Psoas muscle (tissue), 7 donors: ENCODE measurements at regions not wholly inside any gene's neighbourhood (a gene's known extent, or its start where the extent isn't known, plus 50 kb on each side); places are given as distances from the start of the nearest gene placed in this dataset.

Experiments used
- ATAC-seq, 4 donors: fragments of 200-7000 bp; cut with Tn5 transposase; one replicate each; pipeline ENCODE4 v1.9.1; 2020; ENCODE audit warnings: moderate library complexity in 3 of 4, mild to moderate bottlenecking in 2 of 4
- DNase-seq, 2 donors: peaks; one replicate each; pipeline ENCODE4 v3.0.0-alpha.2; 2020
- H3K27ac ChIP-seq: fragments of 200-600 bp; one replicate; pipeline ENCODE4 v1.8.0; 2022
- H3K27me3 ChIP-seq, 3 donors: fragments of 200-600 bp in 1 of 3; one replicate each; pipeline versions ENCODE4 v1.6.1 to v1.8.0; 2013 to 2022; ENCODE audit warnings: low read length in 2 of 3, mild to moderate bottlenecking in 2 of 3, moderate library complexity in 1 of 3; ENCODE audit not compliant: insufficient read depth in 3 of 3
- H3K36me3 ChIP-seq, 2 donors: fragments of 200-600 bp in 1 of 2; one replicate each; pipeline versions ENCODE4 v1.6.1 to v1.8.0; 2013 to 2022; ENCODE audit warnings: low read depth in 1 of 2, mild to moderate bottlenecking in 1 of 2, moderate library complexity in 1 of 2; ENCODE audit not compliant: insufficient read depth in 1 of 2
- H3K4me1 ChIP-seq: fragments of 200-600 bp; one replicate; pipeline ENCODE4 v1.8.0; 2022
- H3K4me3 ChIP-seq: fragments of 200-600 bp; one replicate; pipeline ENCODE4 v1.8.0; 2022; ENCODE audit warnings: mild to moderate bottlenecking
- H3K9me3 ChIP-seq: fragments of 200-600 bp; one replicate; pipeline ENCODE4 v1.8.0; 2022
- CTCF ChIP-seq: fragments of 200-600 bp; IDR thresholded peaks from one replicate; pipeline ENCODE4 v1.8.0; 2022; ENCODE audit warnings: antibody characterized with exemption
- WGBS, 3 donors: extraction: QIAGEN DNeasy Blood & Tissue Kit; methylation state at CpG; one replicate each; pipeline versions ENCODE4 v1.1.6 to v1.1.7; 2013; 5-methylcytosine and 5-hydroxymethylcytosine counted together
- intact Hi-C, 2 donors: fragments of 100-400 bp; cut with DNase I; formaldehyde crosslinking; loops; one replicate each; pipeline versions ENCODE4 v1.11.0 to v1.14.2; 2022
- donor health status: healthy with polysubstance abuse.
- donor health status: DM: no; HTN: no; CAD: no; lungs with moderate emphysema.
- donor health status: Bipolar disorder and iron deficiency.
- donor health status: healthy.
- donor health status: DM: yes; HTN: yes; CAD: no.
- donor health status: DM: no; HTN: no; CAD: no.
- donor health status: DM: yes; HTN: yes; CAD: no.

GRCh38 chr10:4132216-4132556, 347.2 kb upstream of the KLF6 start:
- 98 to 100% (median 100%) methylated on average over 1 of the region's 1 CpG for WGBS, 3 donors
- TF ChIP-seq CTCF: no peak
- DNase-seq (no peak), ATAC-seq (peak in 1 of 4 donors; percentile 27)
- no peaks in the 10 kb centered on the region for H3K27me3 ChIP-seq
- intact Hi-C loops: no loop called here
- peak overlapping the region; percentile 51 for H3K27ac ChIP-seq
- no peak overlapping the region for H3K4me3 ChIP-seq
- H3K9me3 ChIP-seq: no peaks in the 10 kb centered on the region
- no peaks in the 10 kb centered on the region for H3K36me3 ChIP-seq
- peaks cover 14% of the 10 kb centered on the region for H3K4me1 ChIP-seq

DNA sequence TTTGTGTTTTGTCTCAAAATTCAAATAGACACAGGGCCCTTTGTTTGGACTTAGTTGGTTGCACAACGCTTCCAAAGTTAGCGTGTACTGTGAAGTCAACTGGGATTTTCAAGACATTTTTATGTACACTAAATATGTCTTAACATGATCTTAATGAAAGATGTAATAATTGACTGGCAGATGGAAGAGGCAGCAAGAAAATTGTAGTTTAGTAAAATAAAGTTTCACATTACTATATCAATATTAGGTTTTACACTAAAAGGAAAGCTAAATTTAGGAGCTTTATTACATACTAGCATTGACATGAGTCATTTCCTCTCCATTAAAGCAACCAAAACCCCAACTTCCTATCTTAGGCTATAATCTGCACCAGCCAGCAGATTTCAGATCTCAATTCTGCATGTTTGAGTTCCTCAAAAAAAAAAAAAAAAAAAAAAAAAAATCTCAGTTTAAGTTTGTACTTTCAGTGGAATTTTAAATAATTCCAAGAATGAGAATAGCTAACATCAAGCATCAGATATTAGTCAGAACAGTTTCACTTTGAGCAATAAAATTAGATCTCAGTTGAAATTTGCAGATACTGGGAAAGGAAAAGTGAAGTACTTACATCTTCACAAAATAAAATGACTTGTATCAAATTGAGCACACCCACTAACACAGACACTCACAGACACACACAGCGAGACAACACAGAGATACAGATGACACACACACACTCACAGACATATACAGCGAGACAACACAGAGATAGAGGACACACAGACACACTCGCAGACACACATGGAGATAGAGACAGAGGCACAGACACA, 346.6 kb upstream of the KLF6 start:
- ATAC-seq: peak in 3 of 4 donors; percentile 10 to 57 (median 53)

DNA sequence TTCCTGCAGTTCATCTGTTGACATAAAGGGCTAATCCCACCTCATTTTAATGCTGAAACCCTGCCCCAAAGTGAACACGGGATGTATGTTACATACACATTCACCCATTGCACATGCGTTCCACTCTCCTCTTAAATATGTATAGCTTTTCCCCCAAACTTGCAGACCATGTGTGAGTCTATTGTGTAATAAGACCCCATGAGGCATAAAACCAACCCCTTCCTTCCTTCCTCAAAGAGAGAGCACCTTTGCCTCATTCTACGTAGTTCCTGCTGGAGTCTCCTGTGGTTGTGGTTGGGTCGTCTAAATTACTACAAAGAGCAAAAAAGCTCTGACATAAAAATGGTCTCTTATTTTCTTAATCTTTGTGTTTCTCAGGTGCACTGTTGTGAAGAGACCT, 345.7 kb upstream of the KLF6 start:
- Histone ChIP-seq H3K9me3 (peaks cover 5% of the 10 kb centered on the region), H3K27me3 (no peaks in the 10 kb centered on the region), H3K4me3 (no peak overlapping the region), H3K27ac (peak overlapping the region; percentile 51), H3K36me3 (no peaks in the 10 kb centered on the region), H3K4me1 (peaks cover 14% of the 10 kb centered on the region)
- intact Hi-C loops: no loop called here
- 77 to 78% (median 77%) methylated on average over 4 of the region's 4 CpGs for WGBS, 3 donors
- DNase-seq: no peak
- no peak for ATAC-seq
- no peak for TF ChIP-seq CTCF

More for the DNA sequence above, 346.6 kb upstream of the KLF6 start:
- Histone ChIP-seq H3K27ac (peak overlapping the region; percentile 51), H3K27me3 (no peaks in the 10 kb centered on the region), H3K36me3 (no peaks in the 10 kb centered on the region), H3K9me3 (no peaks in the 10 kb centered on the region), H3K4me3 (peak overlapping the region; percentile 14), H3K4me1 (peaks cover 14% of the 10 kb centered on the region)
- TF ChIP-seq CTCF: no peak
- WGBS, 3 donors: 68 to 77% (median 71%) methylated on average over 5 of the region's 5 CpGs
- no peak for DNase-seq
- intact Hi-C loops: no loop called here

- DNase-seq: no peak
- H3K27ac ChIP-seq: no peak overlapping the region
- H3K4me1 ChIP-seq: peaks cover 14% of the 10 kb centered on the region
- H3K27me3 ChIP-seq: no peaks in the 10 kb centered on the region
- TF ChIP-seq CTCF: no peak
- no peaks in the 10 kb centered on the region for H3K36me3 ChIP-seq
- ATAC-seq: no peak
- H3K4me3 ChIP-seq: no peak overlapping the region
- intact Hi-C loops: no loop called here
- 83 to 92% (median 92%) methylated on average over 12 of the region's 12 CpGs for WGBS, 3 donors
- peaks cover 5% of the 10 kb centered on the region for H3K9me3 ChIP-seq
Observed at GRCh38 chr10:4129866-4130477, 345.0 kb upstream of the KLF6 start.
